ENCODE measurements at regions not wholly inside any gene's neighbourhood (a gene's known extent, or its start where the extent isn't known, plus 50 kb on each side); places are given as distances from the start of the nearest gene placed in this dataset.

- DNase-seq (ENCODE audit: extremely low spot score): no peak
- 85% methylated on average over 4 of the region's 4 CpGs for WGBS
- TF ChIP-seq EP300 (IDR thresholded peaks at IDR 0.05): no peak
- TF ChIP-seq POLR2A (IDR thresholded peaks at IDR 0.05; ENCODE audit: low read depth): no peak
- TF ChIP-seq POLR2AphosphoS5 (IDR thresholded peaks at IDR 0.05): no peak
- TF ChIP-seq CTCF (IDR thresholded peaks at IDR 0.05): no peak
- Histone ChIP-seq H3K36me3 (no peaks in the 10 kb centered on the region), H3K4me1 (no peaks in the 10 kb centered on the region), H3K27me3 (no peaks in the 10 kb centered on the region), H3K9me3 (no peaks in the 10 kb centered on the region), H3K27ac (replicated peaks in 1 of 4) (peak overlapping the region in 1 of 4 donors; percentile 7), H3K4me3 (no peak overlapping the region)
- intact Hi-C loops (cut with DNase I): no loop called here
Observed at GRCh38 chr2:164008752-164009151, 272.9 kb upstream of the FIGN start.

- Histone ChIP-seq H3K27ac (replicated peaks in 1 of 4) (no peak overlapping the region), H3K9me3 (no peaks in the 10 kb centered on the region), H3K36me3 (no peaks in the 10 kb centered on the region), H3K4me3 (no peak overlapping the region), H3K27me3 (no peaks in the 10 kb centered on the region), H3K4me1 (no peaks in the 10 kb centered on the region)
- intact Hi-C loops (cut with DNase I): no loop called here
- TF ChIP-seq CTCF (IDR thresholded peaks at IDR 0.05) (no peak), EP300 (IDR thresholded peaks at IDR 0.05) (no peak), POLR2AphosphoS5 (IDR thresholded peaks at IDR 0.05) (no peak), POLR2A (IDR thresholded peaks at IDR 0.05; ENCODE audit: low read depth) (no peak)
- no peak for DNase-seq (ENCODE audit: extremely low spot score)
- 69% methylated on average over 2 of the region's 2 CpGs for WGBS
Observed at GRCh38 chr2:164006704-164007103, 270.9 kb upstream of the FIGN start.

GRCh38 chr2:164000176-164000575 lies 264.4 kb upstream of the FIGN start:
- H3K27ac ChIP-seq (replicated peaks in 1 of 4): no peak overlapping the region
- H3K4me1 ChIP-seq: no peaks in the 10 kb centered on the region
- DNase-seq (ENCODE audit: extremely low spot score): no peak
- no peaks in the 10 kb centered on the region for H3K9me3 ChIP-seq
- TF ChIP-seq POLR2A (IDR thresholded peaks at IDR 0.05; ENCODE audit: low read depth) (no peak), POLR2AphosphoS5 (IDR thresholded peaks at IDR 0.05) (no peak), EP300 (IDR thresholded peaks at IDR 0.05) (no peak), CTCF (IDR thresholded peaks at IDR 0.05) (no peak)
- 91% methylated on average over 2 of the region's 2 CpGs for WGBS
- no peaks in the 10 kb centered on the region for H3K36me3 ChIP-seq
- no peak overlapping the region for H3K4me3 ChIP-seq
- no peaks in the 10 kb centered on the region for H3K27me3 ChIP-seq
- intact Hi-C loops (cut with DNase I): no loop called here

- Histone ChIP-seq H3K4me1 (no peaks in the 10 kb centered on the region), H3K4me3 (no peak overlapping the region), H3K27ac (replicated peaks in 1 of 4) (no peak overlapping the region), H3K9me3 (no peaks in the 10 kb centered on the region), H3K36me3 (no peaks in the 10 kb centered on the region), H3K27me3 (no peaks in the 10 kb centered on the region)
- intact Hi-C loops (cut with DNase I): no loop called here
- no peak for TF ChIP-seq POLR2A (IDR thresholded peaks at IDR 0.05; ENCODE audit: low read depth)
- no peak for TF ChIP-seq EP300 (IDR thresholded peaks at IDR 0.05)
- TF ChIP-seq POLR2AphosphoS5 (IDR thresholded peaks at IDR 0.05): no peak
- TF ChIP-seq CTCF (IDR thresholded peaks at IDR 0.05): no peak
- DNase-seq (ENCODE audit: extremely low spot score): no peak
- WGBS: 61% methylated on average over 4 of the region's 4 CpGs
Observed at GRCh38 chr2:163997466-163997865, 261.7 kb upstream of the FIGN start.

- Histone ChIP-seq H3K27me3 (no peaks in the 10 kb centered on the region), H3K4me1 (no peaks in the 10 kb centered on the region), H3K27ac (replicated peaks in 1 of 4) (no peak overlapping the region), H3K36me3 (no peaks in the 10 kb centered on the region), H3K9me3 (no peaks in the 10 kb centered on the region), H3K4me3 (no peak overlapping the region)
- DNase-seq (ENCODE audit: extremely low spot score): no peak
- intact Hi-C loops (cut with DNase I): no loop called here
- WGBS: 78% methylated on average over 2 of the region's 2 CpGs
- no peak for TF ChIP-seq CTCF (IDR thresholded peaks at IDR 0.05)
- TF ChIP-seq EP300 (IDR thresholded peaks at IDR 0.05): no peak
- TF ChIP-seq POLR2A (IDR thresholded peaks at IDR 0.05; ENCODE audit: low read depth): no peak
- TF ChIP-seq POLR2AphosphoS5 (IDR thresholded peaks at IDR 0.05): no peak
Observed at GRCh38 chr2:163990541-163990940, 254.7 kb upstream of the FIGN start.

All from esophagus muscularis mucosa (tissue), 4 donors.